SK-N-SH treated with all-trans-retinoic acid at 6 μM for 48 hours (cell line): ENCODE measurements at regions not wholly inside any gene's neighbourhood (a gene's known extent, or its start where the extent isn't known, plus 50 kb on each side); places are given as distances from the start of the nearest gene placed in this dataset.

Source experiments
- ATAC-seq: fragments of 200-7000 bp; cut with Tn5 transposase; 3 replicates; pipeline ENCODE4 v1.9.1; 2020; ENCODE audit warnings: mild to moderate bottlenecking, moderate library complexity
- ARNTL ChIP-seq: fragments of 450-650 bp; formaldehyde crosslinking; IDR thresholded peaks from 2 replicates; pipeline ENCODE4 v1.5.0; 2020; ENCODE audit warnings: low read depth, mild to moderate bottlenecking, moderate library complexity, borderline replicate concordance
- BACH2 ChIP-seq: fragments of 250-450 bp; sonication (Bioruptor Pico); IDR thresholded peaks from 2 replicates; pipeline ENCODE4 v1.9.0; 2021; ENCODE audit warnings: mild to moderate bottlenecking, borderline replicate concordance
- CSDC2 ChIP-seq: fragments of 250-450 bp; sonication (Bioruptor Pico); IDR thresholded peaks from 2 replicates; pipeline ENCODE4 v1.5.0; 2020; ENCODE audit warnings: mild to moderate bottlenecking, moderate library complexity
- ESRRG ChIP-seq: fragments of 250-450 bp; sonication (Bioruptor Pico); IDR thresholded peaks from 2 replicates; pipeline ENCODE4 v1.6.1; 2021; ENCODE audit warnings: mild to moderate bottlenecking
- GLIS3 ChIP-seq: fragments of 250-450 bp; sonication (Bioruptor Pico); IDR thresholded peaks from 2 replicates; pipeline ENCODE4 v1.5.0; 2020; ENCODE audit warnings: mild to moderate bottlenecking, moderate library complexity
- ISL1 ChIP-seq: fragments of 250-450 bp; sonication (Bioruptor Pico); IDR thresholded peaks from 2 replicates; pipeline ENCODE4 v2.1.2; 2022; ENCODE audit warnings: mild to moderate bottlenecking, moderate library complexity
- OSR1 ChIP-seq: fragments of 250-450 bp; sonication (Bioruptor Pico); IDR thresholded peaks from 2 replicates; pipeline ENCODE4 v1.8.0; 2022; ENCODE audit warnings: moderate library complexity, mild to moderate bottlenecking, inconsistent platforms
- PPARA ChIP-seq: fragments of 250-450 bp; sonication (Bioruptor Pico); IDR thresholded peaks from 2 replicates; pipeline ENCODE4 v1.5.0; 2020; ENCODE audit warnings: mild to moderate bottlenecking, borderline replicate concordance
- RARB ChIP-seq: fragments of 250-450 bp; sonication (Bioruptor Pico); IDR thresholded peaks from 2 replicates; pipeline ENCODE4 v1.8.0; 2021; ENCODE audit warnings: mild to moderate bottlenecking, moderate library complexity
- SNAI2 ChIP-seq: fragments of 250-450 bp; sonication (Bioruptor Pico); IDR thresholded peaks from 2 replicates; pipeline ENCODE4 v1.5.0; 2020; ENCODE audit warnings: mild to moderate bottlenecking, moderate library complexity
- TCF4 ChIP-seq: fragments of 250-450 bp; sonication (Bioruptor Pico); IDR thresholded peaks from 2 replicates; pipeline ENCODE4 v1.8.0; 2021; ENCODE audit warnings: mild to moderate bottlenecking, moderate library complexity, borderline replicate concordance
- TOX ChIP-seq: fragments of 250-450 bp; sonication (Bioruptor Pico); IDR thresholded peaks from 2 replicates; pipeline ENCODE4 v1.8.0; 2021; ENCODE audit warnings: mild to moderate bottlenecking, moderate library complexity, borderline replicate concordance
- ZC3H10 ChIP-seq: fragments of 250-450 bp; sonication (Bioruptor Pico); IDR thresholded peaks from 2 replicates; pipeline ENCODE4 v1.5.1; 2021; ENCODE audit warnings: mild to moderate bottlenecking, moderate library complexity
- ZFP3 ChIP-seq: fragments of 250-450 bp; sonication (Bioruptor Pico); IDR thresholded peaks from 2 replicates; pipeline ENCODE4 v1.5.0; 2020; ENCODE audit warnings: mild to moderate bottlenecking, moderate library complexity
- ZFP30 ChIP-seq: fragments of 450-650 bp; formaldehyde crosslinking; IDR thresholded peaks from 2 replicates; pipeline ENCODE4 v1.5.0; 2022; ENCODE audit warnings: mild to moderate bottlenecking, moderate library complexity
- ZNF565 ChIP-seq: fragments of 450-650 bp; formaldehyde crosslinking; conservative IDR thresholded peaks from 2 replicates; pipeline ENCODE4 v1.5.0; 2020; ENCODE audit warnings: low read depth, mild to moderate bottlenecking, moderate library complexity
- ZNF70 ChIP-seq: fragments of 450-650 bp; formaldehyde crosslinking; IDR thresholded peaks from 2 replicates; pipeline ENCODE4 v1.5.0; 2020; ENCODE audit warnings: mild to moderate bottlenecking, moderate library complexity
- ZNF8 ChIP-seq: fragments of 450-650 bp; formaldehyde crosslinking; IDR thresholded peaks from 2 replicates; pipeline ENCODE4 v1.5.0; 2020; ENCODE audit warnings: mild to moderate bottlenecking, moderate library complexity
- TF ChIP-seq, protein P1 (sequence below): fragments of 250-450 bp; sonication (Bioruptor Pico); IDR thresholded peaks from 2 replicates; pipeline ENCODE4 v1.8.0; 2021; ENCODE audit warnings: low read depth, mild to moderate bottlenecking, moderate library complexity, borderline replicate concordance
- TF ChIP-seq, protein P2 (sequence below): fragments of 250-450 bp; sonication (Bioruptor Pico); IDR thresholded peaks from 2 replicates; pipeline ENCODE4 v1.5.0; 2020; ENCODE audit warnings: mild to moderate bottlenecking, moderate library complexity
- TF ChIP-seq, protein P3 (sequence below): fragments of 250-450 bp; sonication (Bioruptor Pico); IDR thresholded peaks from 2 replicates; pipeline ENCODE4 v1.8.0; 2020; ENCODE audit warnings: mild to moderate bottlenecking, moderate library complexity, borderline replicate concordance

DNA sequence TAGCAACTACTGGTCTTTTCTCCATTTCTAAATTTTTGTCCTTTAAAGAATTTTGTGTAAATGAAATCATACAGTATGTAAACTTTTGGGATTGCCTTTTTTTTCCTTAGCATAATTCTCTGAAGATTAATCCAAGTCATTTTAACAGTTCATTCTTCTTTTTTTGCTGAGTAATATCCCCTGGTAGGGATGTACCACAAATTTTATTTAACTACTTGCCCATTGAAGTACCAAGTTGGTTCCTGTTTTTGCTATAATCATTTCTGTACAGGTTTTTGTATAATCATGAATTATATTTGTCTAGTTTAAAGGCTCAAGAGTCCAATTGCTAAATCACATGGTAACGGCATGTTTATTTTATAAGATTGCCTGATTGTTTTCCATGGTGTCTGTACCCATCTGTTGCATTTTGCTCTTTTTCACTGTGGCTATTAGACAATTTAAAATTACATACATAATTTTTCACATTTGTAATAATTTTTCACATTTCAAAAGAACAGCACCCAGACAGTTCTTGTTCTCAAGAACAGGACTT lies 891.1 kb downstream of the USP25 start (continued):
- TF ChIP-seq PPARA (CRISPR knock-in tag): no peak
- TF ChIP-seq CSDC2 (CRISPR knock-in tag): no peak

DNA sequence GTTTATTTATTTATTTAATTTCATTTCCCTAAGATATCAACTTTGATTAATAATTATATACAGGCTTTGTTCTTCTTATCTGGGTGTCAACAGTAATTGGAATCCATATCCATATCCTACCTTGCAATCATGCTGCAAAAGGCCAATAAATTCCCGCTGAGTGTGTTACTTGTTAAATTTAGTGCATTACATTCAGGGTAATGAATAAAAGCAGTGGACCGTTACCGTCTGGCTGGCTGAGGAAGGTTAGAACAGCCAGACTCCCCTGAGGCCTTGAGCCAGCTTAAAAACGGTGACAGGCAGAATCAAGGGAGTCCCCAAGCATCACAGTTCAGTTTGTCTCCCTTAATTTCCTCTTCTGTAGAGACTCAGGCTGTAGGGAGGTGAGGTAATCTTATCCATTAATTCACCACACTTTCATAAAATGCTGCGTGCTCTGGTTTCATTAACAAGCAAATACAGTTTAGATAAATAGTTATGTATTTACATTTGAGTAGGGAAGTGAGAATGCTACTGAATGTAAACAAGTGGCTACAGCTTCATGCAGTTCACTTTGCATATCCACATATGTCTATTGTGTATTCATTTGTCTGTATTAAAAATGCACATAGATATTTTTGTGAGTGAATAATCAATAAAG lies 888.2 kb upstream of the CXADR start:
- TF ChIP-seq ZNF70 (CRISPR knock-in tag) (no peak), ZNF565 (CRISPR knock-in tag) (no peak), PPARA (CRISPR knock-in tag) (no peak), ZC3H10 (CRISPR knock-in tag) (no peak), RARB (CRISPR knock-in tag) (no peak), GLIS3 (no peak), ISL1 (CRISPR knock-in tag) (no peak), TOX (CRISPR knock-in tag) (no peak), OSR1 (CRISPR knock-in tag) (no peak), BACH2 (no peak), SNAI2 (CRISPR knock-in tag) (no peak), TCF4 (CRISPR knock-in tag) (no peak), ESRRG (no peak), ARNTL (no peak)
- TF ChIP-seq, protein P1, sequence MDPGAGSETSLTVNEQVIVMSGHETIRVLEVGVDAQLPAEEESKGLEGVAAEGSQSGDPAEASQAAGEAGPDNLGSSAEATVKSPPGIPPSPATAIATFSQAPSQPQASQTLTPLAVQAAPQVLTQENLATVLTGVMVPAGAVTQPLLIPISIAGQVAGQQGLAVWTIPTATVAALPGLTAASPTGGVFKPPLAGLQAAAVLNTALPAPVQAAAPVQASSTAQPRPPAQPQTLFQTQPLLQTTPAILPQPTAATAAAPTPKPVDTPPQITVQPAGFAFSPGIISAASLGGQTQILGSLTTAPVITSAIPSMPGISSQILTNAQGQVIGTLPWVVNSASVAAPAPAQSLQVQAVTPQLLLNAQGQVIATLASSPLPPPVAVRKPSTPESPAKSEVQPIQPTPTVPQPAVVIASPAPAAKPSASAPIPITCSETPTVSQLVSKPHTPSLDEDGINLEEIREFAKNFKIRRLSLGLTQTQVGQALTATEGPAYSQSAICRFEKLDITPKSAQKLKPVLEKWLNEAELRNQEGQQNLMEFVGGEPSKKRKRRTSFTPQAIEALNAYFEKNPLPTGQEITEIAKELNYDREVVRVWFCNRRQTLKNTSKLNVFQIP: no peak
- TF ChIP-seq, protein P2, sequence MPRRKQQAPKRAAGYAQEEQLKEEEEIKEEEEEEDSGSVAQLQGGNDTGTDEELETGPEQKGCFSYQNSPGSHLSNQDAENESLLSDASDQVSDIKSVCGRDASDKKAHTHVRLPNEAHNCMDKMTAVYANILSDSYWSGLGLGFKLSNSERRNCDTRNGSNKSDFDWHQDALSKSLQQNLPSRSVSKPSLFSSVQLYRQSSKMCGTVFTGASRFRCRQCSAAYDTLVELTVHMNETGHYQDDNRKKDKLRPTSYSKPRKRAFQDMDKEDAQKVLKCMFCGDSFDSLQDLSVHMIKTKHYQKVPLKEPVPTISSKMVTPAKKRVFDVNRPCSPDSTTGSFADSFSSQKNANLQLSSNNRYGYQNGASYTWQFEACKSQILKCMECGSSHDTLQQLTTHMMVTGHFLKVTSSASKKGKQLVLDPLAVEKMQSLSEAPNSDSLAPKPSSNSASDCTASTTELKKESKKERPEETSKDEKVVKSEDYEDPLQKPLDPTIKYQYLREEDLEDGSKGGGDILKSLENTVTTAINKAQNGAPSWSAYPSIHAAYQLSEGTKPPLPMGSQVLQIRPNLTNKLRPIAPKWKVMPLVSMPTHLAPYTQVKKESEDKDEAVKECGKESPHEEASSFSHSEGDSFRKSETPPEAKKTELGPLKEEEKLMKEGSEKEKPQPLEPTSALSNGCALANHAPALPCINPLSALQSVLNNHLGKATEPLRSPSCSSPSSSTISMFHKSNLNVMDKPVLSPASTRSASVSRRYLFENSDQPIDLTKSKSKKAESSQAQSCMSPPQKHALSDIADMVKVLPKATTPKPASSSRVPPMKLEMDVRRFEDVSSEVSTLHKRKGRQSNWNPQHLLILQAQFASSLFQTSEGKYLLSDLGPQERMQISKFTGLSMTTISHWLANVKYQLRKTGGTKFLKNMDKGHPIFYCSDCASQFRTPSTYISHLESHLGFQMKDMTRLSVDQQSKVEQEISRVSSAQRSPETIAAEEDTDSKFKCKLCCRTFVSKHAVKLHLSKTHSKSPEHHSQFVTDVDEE (CRISPR knock-in tag): no peak
- TF ChIP-seq, protein P3, sequence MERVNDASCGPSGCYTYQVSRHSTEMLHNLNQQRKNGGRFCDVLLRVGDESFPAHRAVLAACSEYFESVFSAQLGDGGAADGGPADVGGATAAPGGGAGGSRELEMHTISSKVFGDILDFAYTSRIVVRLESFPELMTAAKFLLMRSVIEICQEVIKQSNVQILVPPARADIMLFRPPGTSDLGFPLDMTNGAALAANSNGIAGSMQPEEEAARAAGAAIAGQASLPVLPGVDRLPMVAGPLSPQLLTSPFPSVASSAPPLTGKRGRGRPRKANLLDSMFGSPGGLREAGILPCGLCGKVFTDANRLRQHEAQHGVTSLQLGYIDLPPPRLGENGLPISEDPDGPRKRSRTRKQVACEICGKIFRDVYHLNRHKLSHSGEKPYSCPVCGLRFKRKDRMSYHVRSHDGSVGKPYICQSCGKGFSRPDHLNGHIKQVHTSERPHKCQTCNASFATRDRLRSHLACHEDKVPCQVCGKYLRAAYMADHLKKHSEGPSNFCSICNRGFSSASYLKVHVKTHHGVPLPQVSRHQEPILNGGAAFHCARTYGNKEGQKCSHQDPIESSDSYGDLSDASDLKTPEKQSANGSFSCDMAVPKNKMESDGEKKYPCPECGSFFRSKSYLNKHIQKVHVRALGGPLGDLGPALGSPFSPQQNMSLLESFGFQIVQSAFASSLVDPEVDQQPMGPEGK (CRISPR knock-in tag): no peak
- ATAC-seq: no peak; the same call in 2 of the 3 replicates

DNA sequence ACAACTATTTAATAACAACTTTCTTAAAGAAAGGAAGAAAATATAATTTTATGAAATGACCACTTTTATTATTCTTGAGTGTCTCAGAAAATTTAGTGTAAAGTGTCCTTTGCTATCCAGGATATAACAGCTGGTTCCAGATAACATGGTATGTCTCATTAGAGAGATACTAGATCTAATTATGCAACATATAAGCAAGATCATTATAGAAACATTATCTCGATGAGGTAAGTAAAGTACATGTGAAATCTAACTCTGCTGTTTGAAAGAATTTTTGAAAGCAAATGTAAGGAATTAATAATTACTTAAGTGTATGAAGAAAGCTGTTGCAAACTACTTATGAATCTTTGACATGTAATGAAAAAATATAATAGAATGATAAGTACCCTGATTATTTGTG lies 887.4 kb upstream of the CXADR start:
- ATAC-seq: no peak

More for the DNA sequence above, 887.4 kb upstream of the CXADR start:
- TF ChIP-seq, protein P1: no peak
- TF ChIP-seq ZNF70 (CRISPR knock-in tag) (no peak), ZNF8 (CRISPR knock-in tag) (no peak), CSDC2 (CRISPR knock-in tag) (no peak), ZNF565 (CRISPR knock-in tag) (no peak), ESRRG (no peak), OSR1 (CRISPR knock-in tag) (no peak), ISL1 (CRISPR knock-in tag) (no peak), ZFP3 (no peak), ZFP30 (CRISPR knock-in tag) (no peak), SNAI2 (CRISPR knock-in tag) (no peak)
